Ramos (cell line): ENCODE measurements at regions not wholly inside any gene's neighbourhood (a gene's known extent, or its start where the extent isn't known, plus 50 kb on each side); places are given as distances from the start of the nearest gene placed in this dataset.
"Not testable (repeated sequence)": the region's sequence is repeated elsewhere in the genome, so short reads cannot be mapped to it uniquely, and the experiment has no call there.

Experiments
- in situ Hi-C: fragments of 300-500 bp; cut with MboI; formaldehyde crosslinking; loops from one replicate; pipeline ENCODE4 v1.14.3; 2022; ENCODE audit warnings: low sequenced_read_pairs; ENCODE audit not compliant: unreplicated experiment

GRCh38 chr4:149055624-149056023 is 613.4 kb upstream of the NR3C2 start:
- in situ Hi-C loops = no loop called here

- in situ Hi-C loops = no loop called here
These were observed 608.6 kb upstream of the NR3C2 start for GRCh38 chr4:149050840-149051239.

GRCh38 chr4:149048451-149049143 is 606.4 kb upstream of the NR3C2 start:
- in situ Hi-C loops = no loop called here

GRCh38 chr4:149047368-149047767 is 605.2 kb upstream of the NR3C2 start:
- in situ Hi-C loops = no loop called here

- in situ Hi-C loops = no loop called here
These were observed 603.5 kb upstream of the NR3C2 start for GRCh38 chr4:149045731-149046130.

- in situ Hi-C loops = not testable (repeated sequence)
These were observed 597.6 kb upstream of the NR3C2 start for GRCh38 chr4:149039786-149040185.

- in situ Hi-C loops = no loop called here
These were observed 589.2 kb upstream of the NR3C2 start for GRCh38 chr4:149031399-149031798.

- in situ Hi-C loops = no loop called here
These were observed 586.9 kb upstream of the NR3C2 start for GRCh38 chr4:149029056-149029651.

GRCh38 chr4:149026696-149027095 is 584.5 kb upstream of the NR3C2 start:
- in situ Hi-C loops = no loop called here

GRCh38 chr4:149017002-149017734 is 575.0 kb upstream of the NR3C2 start:
- in situ Hi-C loops = no loop called here

- in situ Hi-C loops = no loop called here
These were observed 567.0 kb upstream of the NR3C2 start for GRCh38 chr4:149009223-149009622.

GRCh38 chr4:149008415-149009025 is 566.3 kb upstream of the NR3C2 start:
- in situ Hi-C loops = no loop called here

- in situ Hi-C loops = no loop called here
These were observed 563.0 kb upstream of the NR3C2 start for GRCh38 chr4:149005191-149005590.

GRCh38 chr4:148999924-149000323 is 557.7 kb upstream of the NR3C2 start:
- in situ Hi-C loops = no loop called here

GRCh38 chr4:148998719-148999118 is 556.5 kb upstream of the NR3C2 start:
- in situ Hi-C loops = no loop called here

- in situ Hi-C loops = no loop called here
These were observed 544.7 kb upstream of the NR3C2 start for GRCh38 chr4:148986951-148987350.

GRCh38 chr4:148984951-148985350 is 542.7 kb upstream of the NR3C2 start:
- in situ Hi-C loops = no loop called here

GRCh38 chr4:148982200-148982599 is 540.0 kb upstream of the NR3C2 start:
- in situ Hi-C loops = no loop called here

- in situ Hi-C loops = no loop called here
These were observed 538.7 kb upstream of the NR3C2 start for GRCh38 chr4:148980782-148981480.

- in situ Hi-C loops = no loop called here
These were observed 536.1 kb upstream of the NR3C2 start for GRCh38 chr4:148978301-148978700.
